GM12875 (cell line): ENCODE measurements at regions not wholly inside any gene's neighbourhood (a gene's known extent, or its start where the extent isn't known, plus 50 kb on each side); places are given as distances from the start of the nearest gene placed in this dataset.
A peak's percentile ranks its signal among the peaks of the same experiment; 100 is the strongest.

Experiments
- H3K4me3 ChIP-seq: one replicate; pipeline ENCODE4 v1.5.1; 2011; ENCODE audit warnings: low read depth, low read length, control low read depth
- CTCF ChIP-seq: IDR thresholded peaks from 2 replicates; pipeline ENCODE4 v1.5.1; 2011; ENCODE audit warnings: low read depth, mild to moderate bottlenecking, control low read depth, inconsistent platforms, low read length, moderate library complexity, borderline replicate concordance; ENCODE audit not compliant: insufficient read depth

- no peak for TF ChIP-seq CTCF
- no peak overlapping the region for H3K4me3 ChIP-seq
These were observed 226.7 kb downstream of the SYK start for GRCh38 chr9:91028166-91028827.

GRCh38 chr9:91029650-91030361 is 228.2 kb downstream of the SYK start:
- no peak for TF ChIP-seq CTCF
- no peak overlapping the region for H3K4me3 ChIP-seq

- no peak overlapping the region for H3K4me3 ChIP-seq
- TF ChIP-seq CTCF: no peak
These were observed 230.5 kb downstream of the SYK start for GRCh38 chr9:91032121-91032531.

GRCh38 chr9:91033270-91033669 is 231.7 kb downstream of the SYK start:
- no peak overlapping the region for H3K4me3 ChIP-seq
- TF ChIP-seq CTCF: no peak

- peak; percentile 87 for TF ChIP-seq CTCF
- H3K4me3 ChIP-seq: no peak overlapping the region
These were observed 232.2 kb downstream of the SYK start for GRCh38 chr9:91033797-91034196.

GRCh38 chr9:91034521-91034920 is 232.9 kb downstream of the SYK start:
- no peak overlapping the region for H3K4me3 ChIP-seq
- no peak for TF ChIP-seq CTCF
